Stimulated activated CD4-positive, alpha-beta T cell treated with anti-CD3 and anti-CD28 coated beads, Interleukin-12 subunit alpha, Interleukin-12 subunit beta, amount 100 ng/mL, for 24 hours (primary cell): ENCODE measurements at regions not wholly inside any gene's neighbourhood (a gene's known extent, or its start where the extent isn't known, plus 50 kb on each side); places are given as distances from the start of the nearest gene placed in this dataset.
"Not testable (repeated sequence)": the region's sequence is repeated elsewhere in the genome, so short reads cannot be mapped to it uniquely, and the experiment has no call there.

Experiments used
- DNase-seq, 2 experiments: peaks; one replicate each; pipeline ENCODE4 v3.0.0-alpha.2; 2020; ENCODE audit warnings: low read depth in 2 of 2

DNA sequence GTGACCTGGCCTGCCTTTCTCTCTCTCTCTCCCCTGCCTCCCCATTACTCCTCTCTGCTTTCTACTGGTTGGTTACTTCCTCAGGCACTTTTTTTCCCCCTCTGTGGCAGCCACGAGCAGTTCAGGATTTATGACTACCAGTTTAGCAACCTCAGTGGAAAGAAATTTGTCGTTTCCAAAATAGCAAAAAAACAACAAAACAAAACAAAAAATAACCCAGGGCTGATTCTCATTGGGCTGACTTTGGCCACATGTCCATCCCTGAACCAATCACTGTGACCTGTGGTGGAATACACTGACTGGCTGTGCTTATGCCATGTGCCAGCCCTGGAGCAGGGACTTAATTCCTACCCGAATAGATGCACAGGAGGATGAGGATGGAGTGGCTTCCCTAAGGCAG lies 137.4 kb downstream of the TFAP2C start:
- DNase-seq: no peak

DNA sequence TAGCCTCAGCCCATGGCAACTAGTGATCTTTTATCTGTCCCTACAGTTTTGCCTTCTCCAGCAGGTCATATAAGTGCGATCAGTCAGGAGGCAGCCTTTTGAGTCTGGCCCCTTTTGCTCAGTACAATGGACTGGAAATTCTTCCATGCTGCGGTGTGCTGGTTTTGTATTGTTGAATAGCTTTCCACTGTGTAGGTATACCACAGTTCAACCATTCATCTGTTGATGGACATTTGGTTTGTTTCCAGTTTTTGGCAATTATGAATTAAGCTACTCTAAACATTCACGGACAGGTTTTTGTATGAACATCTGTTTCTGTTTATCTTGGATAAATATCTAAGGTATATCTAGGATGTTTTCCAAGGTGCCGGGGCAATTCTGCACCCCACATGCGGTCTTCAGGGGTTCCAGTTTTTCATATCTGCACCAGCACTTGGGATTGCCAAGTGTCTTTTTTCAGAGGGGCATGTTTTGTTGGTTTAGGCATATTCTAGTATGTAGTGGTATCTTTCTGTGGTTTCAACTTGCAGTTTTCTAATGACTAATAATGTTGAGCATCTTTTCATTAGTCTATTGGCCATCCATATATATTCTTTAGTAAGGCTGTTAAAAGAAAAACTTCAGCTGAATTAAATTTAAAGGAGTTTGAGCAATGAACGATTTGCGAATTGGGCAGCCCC lies 141.0 kb downstream of the TFAP2C start:
- DNase-seq: no peak

DNA sequence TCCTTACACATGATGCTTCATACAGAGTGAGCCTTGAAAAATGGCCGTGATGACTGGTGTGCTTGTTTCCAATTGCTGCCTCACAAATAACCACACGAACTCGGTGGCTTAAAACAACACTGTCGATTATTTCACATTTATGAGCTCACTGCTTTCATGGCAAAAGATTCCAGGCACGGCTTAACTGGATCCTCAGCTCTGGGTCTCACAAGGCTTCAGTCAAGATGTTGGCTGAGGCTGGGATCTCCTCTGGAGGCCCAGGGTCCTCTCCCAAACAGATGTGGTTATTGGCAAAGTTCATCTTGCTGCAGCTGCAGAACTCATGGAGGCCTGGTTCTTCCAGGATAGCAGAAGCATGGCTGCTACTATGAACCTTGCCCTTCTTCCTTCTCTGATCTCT lies 144.6 kb downstream of the TFAP2C start:
- DNase-seq: no peak

DNA sequence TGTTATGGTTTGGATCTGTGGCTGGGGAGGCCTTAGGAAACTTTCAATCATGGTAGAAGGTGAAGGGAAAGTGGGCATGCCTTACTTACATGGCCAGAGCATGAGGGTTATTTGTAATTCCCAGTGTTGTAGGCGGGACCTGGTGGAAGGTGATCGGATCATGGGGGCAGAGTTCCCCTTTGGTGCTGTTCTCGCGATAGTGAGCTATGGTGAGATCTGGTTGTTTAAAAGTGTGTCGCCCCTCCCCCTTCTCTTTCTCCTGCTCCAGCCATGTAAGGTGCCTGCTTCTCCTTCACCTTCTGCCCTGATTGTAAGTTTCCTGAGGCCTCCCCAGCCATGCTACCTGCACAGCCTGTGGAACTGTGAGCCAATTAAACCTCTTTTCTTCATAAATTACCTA lies 145.8 kb downstream of the TFAP2C start:
- no peak for DNase-seq

DNA sequence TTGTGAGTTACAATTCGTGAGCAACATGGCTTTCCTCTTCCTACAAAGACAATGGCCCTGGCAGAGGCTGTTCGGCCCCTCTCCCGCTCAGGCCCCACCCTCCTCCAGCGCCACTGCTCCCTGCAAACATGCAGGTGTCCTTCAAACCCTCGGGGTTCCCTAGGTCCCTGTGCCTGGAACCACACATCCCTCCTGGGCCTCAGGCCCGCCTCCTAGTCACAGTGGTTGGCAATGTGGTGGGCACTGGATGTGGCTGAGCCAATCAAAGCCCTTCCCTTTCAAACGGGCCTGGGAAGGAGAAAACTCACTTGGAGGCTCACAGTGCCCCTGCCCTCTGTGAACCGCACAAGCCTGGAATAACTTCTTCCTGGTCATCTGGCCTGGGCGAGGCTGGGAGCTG lies 147.2 kb downstream of the TFAP2C start:
- no peak for DNase-seq

DNA sequence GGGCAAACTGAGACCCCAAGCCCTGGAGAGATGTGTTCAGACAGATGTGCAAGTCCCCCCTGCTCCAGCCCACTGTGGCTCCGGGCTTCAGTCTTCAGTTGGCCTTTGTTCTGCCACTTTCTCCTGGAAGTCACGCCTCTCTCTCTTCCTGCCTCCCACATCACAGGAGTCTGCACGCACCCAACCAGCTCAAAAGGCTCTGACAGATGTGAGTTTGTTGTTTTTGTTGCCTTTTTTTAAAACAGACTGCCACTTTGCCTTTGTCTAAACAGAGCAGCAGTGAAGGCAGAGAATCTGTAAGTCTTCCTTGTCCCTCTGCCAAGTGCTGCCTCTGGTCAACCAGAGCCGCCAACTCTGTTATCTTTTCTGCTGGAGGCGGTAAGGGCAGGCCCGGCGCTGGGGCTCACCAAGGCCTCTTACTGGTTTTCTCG lies 149.7 kb downstream of the TFAP2C start:
- DNase-seq: no peak

DNA sequence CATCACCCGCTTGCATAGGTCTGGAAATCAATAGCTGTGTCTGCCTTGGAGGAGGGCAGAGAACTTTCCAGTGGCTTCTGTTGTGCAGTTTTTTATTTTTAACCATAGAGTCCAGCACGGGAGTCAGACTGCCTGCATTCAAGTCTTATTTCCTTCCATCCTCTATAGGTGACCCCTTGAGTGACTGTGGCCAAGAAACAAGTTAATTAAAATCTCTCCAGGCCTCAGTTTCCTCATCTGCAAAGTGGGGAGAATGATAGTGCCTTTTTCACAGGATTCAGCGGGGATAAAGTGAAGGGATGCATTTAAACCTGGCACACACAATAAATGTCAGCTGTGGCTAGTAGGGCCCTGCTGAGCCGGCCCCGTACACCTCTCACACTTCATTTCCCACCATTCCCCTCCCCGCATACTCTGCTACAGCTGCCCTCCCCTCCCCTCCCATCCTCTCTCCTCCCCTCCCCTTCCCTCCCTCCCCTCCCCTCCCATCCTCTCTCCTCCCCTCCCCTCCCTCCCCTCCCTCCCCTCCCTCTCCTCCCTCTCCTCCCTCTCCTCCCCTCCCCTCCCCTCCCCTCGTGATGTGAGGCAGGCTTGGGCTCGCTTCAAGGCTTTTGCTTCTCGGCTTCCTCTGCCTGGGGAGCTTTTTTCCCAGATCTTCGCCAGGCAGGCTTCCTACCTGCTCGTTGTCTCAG lies 150.5 kb downstream of the TFAP2C start:
- no peak for DNase-seq

DNA sequence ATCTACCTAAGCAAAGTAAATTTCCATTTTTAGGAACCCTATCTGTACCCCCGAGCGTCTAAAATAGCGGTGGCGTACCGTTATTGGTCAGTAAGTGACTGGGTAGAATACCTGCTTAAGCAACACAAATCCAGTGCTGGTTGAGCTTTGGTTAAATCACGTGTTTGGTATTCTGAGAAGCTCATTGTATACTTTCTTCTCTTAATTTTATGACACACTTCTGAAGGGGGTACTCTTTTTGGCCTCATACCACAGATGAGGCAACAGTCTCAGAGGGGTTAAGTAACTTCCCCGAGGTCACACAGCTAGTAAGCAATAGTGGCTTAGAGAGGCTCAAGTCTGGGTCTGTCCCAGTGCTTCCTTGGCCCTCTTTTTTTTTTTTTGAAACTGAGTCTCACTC lies 151.2 kb downstream of the TFAP2C start:
- DNase-seq: no peak

DNA sequence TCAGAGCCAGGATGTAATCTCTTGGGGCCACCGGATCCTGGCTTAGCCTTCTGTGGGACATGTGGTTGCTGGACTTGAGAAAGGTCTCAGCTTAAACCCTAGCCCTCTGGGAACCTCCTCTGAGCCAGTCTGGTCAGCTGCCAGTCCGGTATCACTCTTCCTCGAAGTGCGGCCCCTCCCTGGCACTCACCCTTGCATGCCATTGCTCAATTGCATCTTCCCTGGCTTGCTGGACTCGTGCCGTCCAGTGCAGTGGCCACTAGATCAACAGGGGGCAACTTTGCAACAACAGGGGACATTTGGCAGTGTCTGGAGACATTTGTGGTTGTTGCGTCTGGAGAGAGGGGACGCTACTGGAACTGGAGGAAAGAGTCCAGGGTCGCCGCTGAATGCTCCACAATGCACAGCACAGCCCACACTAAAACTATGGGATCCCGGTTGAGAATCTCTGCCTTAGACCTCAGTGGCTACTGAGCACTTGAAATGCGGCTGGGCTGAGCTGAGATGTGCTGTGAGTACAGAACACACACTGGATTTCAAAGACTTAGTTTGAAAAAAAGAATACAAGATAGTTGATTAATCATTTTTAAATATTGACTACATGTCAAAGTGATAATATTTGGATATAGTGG lies 152.1 kb downstream of the TFAP2C start:
- no peak for DNase-seq

DNA sequence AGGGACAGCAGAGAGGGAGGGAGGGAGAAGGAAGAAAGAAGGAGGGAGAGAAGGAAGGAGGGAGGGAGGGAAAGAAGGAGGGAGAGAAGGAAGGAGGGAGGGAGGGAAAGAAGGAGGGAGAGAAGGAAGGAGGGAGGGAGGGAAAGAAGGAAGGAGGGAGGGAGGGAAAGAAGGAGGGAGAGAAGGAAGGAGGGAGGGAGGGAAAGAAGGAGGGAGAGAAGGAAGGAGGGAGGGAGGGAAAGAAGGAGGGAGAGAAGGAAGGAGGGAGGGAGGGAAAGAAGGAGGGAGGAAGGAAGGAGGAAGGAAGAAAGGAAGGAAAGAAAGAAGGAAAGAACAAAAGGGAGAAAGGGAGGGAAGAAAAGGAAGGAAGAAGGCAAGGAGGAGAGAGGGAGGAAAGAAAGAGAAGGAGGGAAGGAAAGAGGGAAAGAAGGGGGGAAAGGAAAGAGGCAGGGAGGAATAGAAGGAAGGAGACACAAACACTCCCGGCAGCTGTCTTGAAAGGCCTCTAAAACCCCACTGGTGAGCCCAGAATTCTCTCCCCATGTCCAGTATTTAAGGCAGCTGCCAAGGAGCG lies 153.0 kb downstream of the TFAP2C start:
- not testable (repeated sequence) for DNase-seq

DNA sequence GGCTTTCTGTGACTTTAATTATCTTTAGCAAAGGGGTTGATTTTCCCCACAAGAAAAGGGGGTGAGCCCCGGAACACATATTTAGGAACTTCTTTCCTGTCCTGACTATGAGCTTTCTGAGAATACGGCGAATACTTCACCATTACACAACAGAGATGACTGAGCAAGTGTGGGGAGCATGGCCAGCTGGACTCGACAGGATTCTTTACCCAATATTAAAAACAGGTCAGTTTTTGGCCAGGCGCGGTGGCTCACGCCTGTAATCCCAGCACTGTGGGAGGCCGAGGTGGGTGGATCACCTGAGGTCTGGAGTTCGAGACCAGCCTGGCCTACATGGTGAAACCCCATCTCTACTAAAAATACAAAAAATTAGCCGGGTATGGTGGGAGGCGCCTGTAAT lies 153.7 kb downstream of the TFAP2C start:
- not testable (repeated sequence) for DNase-seq

DNA sequence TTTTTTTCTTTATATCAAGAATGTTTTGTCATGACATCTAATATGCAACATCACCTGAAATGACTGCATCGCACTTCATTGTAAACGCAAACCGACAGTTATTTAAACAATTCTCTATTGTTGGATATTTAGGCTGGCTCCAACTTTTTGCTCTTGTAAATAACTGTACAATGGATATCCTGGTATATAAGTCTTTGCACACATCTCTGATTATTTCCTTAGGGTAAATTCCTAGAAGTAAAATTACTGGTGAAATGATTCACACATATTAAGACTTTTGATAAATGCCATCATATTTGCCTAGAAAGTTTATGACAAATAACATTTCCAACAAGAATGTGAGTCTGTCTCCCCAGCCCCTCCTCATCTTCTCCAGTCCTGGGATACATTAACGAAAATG lies 154.7 kb downstream of the TFAP2C start:
- DNase-seq: no peak

DNA sequence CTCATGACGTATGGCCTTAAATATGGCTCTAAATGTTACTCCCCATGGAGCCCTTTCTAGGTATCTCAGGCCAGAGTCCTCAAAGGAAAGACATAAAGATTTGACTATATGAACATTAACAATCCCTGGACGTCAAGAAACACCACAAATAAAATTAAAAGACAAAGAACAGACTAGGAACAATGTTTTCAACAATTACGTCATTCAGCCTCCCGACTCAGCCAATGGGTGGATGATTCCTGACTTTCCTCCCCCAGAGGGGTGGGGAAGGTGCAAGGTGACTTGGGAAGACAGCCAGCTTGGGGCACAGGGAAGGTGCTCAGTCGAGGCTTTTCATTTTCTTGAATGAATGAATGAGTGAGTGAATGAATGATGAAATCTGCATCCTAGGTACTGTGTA lies 157.4 kb downstream of the TFAP2C start:
- no peak for DNase-seq

DNA sequence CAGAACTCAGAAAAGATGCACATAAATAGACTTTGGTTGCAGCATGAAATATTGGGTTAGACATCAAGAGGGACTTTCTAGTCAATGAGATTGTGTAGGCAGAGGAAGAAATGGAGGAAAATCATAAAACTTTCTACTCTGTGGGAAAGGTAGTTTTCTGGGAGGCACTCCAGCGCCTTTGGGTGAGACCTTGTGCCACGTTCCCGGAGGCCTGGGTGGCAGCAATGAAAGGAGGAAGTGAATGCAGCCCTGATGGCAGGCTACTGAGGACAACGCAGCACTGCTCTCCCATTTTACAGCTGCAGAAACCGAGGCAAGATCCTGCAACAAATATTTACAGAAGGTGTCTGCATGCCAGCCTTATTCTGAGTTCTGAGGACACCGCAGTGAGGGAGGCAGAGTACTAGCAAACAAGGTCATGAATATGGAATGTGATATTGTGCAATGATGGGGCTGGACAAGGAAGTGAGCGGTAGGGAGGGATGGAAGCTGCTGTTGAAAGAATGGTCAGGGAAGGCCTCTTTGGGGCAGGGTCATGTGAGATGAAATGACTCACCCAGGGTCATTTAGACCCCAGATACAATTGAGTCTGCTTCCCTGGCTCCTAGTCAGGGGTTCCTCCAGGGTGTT lies 159.1 kb downstream of the TFAP2C start:
- no peak for DNase-seq

DNA sequence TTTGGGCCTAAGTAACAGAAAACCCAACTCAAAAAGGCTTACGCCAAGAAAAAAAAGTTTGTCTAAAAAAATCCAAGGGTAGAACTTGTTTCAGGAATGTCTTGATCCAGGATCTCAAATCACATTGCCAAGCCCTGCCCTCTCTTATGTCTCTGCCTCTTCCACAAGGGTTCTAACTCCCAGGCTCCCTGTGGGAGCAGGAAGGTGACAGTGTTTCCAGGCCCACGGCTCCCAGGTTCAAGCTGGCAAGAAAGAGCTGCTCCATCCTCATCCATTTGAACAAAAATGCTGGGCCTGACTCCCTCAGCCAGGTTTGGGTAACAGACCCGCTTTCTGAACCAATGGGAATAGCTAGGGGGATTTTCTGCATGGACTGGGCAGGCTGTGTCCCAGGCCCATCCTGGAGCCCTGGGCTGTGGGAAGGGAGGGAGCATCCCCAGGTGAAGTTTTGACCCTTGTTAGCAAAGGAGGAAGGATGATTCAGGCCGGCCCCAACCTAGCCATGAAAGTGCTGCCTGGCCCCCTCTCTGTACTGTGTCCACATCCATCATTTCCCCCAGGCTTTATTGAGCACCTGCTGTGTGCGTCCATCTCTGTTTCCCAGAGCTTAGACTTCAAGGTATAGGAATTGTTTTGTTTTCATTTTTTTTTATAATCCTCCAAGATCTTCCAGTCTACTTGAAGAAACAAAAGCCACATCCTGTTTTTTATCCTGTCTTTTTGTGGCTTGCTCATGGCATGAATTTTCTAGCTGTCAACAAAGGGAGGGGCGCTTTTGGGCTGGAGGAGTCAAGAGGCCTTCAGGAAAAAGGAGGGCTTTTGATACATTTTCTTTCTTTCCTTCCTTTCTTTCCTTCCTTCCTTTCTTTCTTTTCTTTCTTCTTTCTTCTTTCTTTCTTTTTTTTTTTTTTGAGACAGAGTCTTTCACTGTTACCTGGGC lies 159.8 kb downstream of the TFAP2C start:
- DNase-seq: no peak

DNA sequence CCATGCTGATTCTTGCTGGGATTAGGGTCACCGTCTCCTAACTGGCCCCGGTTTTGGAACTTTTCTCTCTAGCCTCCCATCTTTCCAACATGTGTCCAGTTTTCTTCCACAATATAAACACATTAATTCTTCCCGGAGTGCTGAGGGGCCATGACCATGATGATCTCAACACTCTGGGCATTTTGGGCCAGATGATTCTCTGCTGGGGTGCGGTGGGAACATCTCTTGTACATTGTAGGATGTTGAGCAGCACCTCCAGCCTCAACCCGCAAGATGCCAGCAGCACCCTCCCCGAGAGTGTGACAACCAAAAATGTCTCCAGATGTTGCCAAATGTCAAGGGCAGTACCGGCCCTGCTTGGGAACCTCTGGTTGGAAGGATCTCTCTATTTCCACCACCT lies 164.8 kb downstream of the TFAP2C start:
- DNase-seq: no peak

DNA sequence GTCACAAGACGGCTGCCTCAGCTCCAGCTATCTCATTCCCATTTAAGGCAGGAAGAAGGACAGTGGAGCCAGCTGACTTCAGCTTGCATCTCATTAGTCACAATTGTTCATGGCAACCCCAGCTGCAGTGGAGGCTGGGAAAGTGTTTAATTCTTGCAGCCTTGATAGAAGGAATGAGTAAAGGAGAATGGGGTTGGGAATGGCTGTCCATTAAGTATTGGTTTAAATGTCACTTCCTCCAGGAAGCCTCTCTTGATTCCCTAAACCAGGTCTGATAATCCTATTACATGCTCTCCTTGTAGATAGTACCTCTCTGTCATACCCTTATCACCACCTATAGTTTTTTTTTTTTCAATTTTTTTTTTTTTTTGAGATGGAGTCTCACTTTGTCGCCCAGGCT lies 166.4 kb downstream of the TFAP2C start:
- no peak for DNase-seq

DNA sequence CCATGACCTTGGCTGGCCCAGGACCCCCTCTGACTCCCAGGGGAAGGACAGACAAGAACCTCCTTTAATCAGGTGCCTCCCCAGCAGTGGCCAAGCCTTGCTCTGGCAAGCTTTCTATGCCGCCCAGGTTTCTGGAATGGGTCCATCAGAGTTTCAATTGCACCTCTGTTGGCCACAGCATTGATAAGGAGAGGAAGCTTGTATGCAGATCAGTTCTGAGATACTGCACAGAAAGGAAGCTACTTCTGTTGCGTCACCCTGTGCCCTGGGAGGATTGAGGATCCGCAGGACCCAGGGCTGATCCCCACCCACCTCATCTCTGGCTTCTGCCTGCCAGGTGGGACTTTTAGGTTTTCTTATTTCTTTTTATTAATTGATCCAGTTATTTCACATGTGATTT lies 167.2 kb downstream of the TFAP2C start:
- no peak for DNase-seq

DNA sequence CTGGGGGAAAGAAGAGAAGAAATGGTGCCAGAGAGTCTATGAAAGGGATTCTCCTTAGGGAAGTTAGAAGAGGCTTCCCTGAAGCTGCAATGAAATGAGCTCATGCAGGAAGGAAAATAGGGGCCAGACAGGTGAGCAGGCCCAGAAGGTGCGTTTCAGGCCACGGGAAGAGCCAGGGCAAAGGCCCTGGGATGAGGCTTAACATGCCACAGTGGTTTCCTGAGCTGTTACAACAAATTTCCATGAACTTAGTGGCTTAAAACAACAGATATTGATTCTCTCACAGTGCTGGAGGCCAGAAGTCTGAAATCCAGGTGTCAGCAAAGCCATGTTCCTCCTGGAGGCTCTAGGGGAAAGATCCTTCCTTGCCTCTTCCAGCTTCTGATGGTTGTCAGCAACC lies 167.9 kb downstream of the TFAP2C start:
- DNase-seq: no peak

DNA sequence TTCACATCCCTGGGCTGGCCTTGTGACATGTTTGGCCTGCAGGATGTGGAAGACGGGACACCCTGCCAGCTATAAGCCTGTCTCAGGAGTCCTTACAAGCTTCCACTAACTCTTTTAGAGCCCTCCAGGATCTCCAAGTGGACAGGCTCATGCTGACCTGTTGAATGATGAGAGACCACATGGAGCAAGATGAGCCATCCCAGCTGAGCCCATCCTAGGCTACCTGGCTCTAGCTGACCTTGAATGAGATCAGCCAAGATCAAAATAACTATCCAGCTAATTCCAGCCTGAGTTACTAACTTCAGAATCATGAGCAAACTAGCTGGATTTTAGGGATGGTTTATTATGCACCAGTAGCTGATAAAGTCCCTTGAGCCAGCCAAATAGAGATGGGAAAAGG lies 169.5 kb downstream of the TFAP2C start:
- no peak for DNase-seq

DNA sequence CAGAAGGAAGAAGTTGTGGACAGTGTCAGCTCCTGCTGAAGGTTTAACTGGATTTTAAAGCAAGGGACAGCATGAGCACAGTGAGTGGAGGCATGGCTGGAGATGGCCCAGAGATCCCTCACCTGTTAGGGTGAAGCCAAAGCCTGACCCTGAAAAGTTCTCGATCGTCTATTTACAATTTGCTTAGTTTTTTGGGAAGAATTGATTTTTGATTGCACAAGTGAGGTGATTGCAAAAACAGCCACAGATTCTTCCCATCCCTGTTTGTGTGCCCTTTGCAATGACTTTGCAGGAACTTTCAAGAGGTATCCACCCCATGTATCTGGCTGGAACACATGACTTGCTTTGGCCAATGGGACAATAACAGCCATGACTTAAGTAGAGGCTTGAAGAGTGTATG lies 170.1 kb downstream of the TFAP2C start:
- no peak for DNase-seq
